Kidney (tissue), 13 donors: ENCODE measurements at regions not wholly inside any gene's neighbourhood (a gene's known extent, or its start where the extent isn't known, plus 50 kb on each side); places are given as distances from the start of the nearest gene placed in this dataset.

Source experiments
- DNase-seq, 5 donors: peaks; one replicate each; pipeline ENCODE4 v3.0.0-alpha.2; 2013 to 2020
- FAIRE-seq: peaks from 2 replicates; lab custom pipeline; 2012; peaks lifted over from hg19 to GRCh38; lab: Jason Lieb, UNC
- H3K27ac ChIP-seq, 2 donors: one replicate each; pipeline ENCODE4 v1.7.0; 2013; ENCODE audit warnings: low read depth in 2 of 2, low read length in 2 of 2, inconsistent platforms in 1 of 2
- H3K27me3 ChIP-seq: one replicate; pipeline ENCODE4 v1.7.1; 2013; ENCODE audit warnings: low read length, inconsistent platforms; ENCODE audit not compliant: control insufficient read depth, insufficient read depth
- H3K36me3 ChIP-seq, 3 donors: one replicate each; pipeline versions ENCODE4 v1.7.0 to v1.7.1; 2013; ENCODE audit warnings: low read length in 3 of 3, control low read depth in 1 of 3, inconsistent platforms in 1 of 3; ENCODE audit not compliant: insufficient read depth in 3 of 3, control insufficient read depth in 2 of 3
- H3K4me1 ChIP-seq, 3 donors: one replicate each; pipeline versions ENCODE4 v1.7.0 to v1.7.1; 2013; ENCODE audit warnings: low read length in 3 of 3, inconsistent platforms in 1 of 3, low read depth in 1 of 3; ENCODE audit not compliant: control insufficient read depth in 2 of 3, insufficient read depth in 2 of 3
- H3K4me3 ChIP-seq, 3 donors: one replicate each; pipeline versions ENCODE4 v1.7.0 to v1.8.1; 2013; ENCODE audit warnings: low read length in 3 of 3, control low read depth in 1 of 3, inconsistent platforms in 1 of 3
- H3K9ac ChIP-seq, 3 donors: one replicate each; pipeline versions ENCODE4 v1.7.0 to v1.7.1; 2013; ENCODE audit warnings: low read length in 3 of 3, control low read depth in 1 of 3, inconsistent platforms in 1 of 3
- H3K9me3 ChIP-seq, 3 donors: one replicate each; pipeline versions ENCODE4 v1.7.0 to v1.7.1; 2013; ENCODE audit warnings: low read length in 3 of 3, control low read depth in 1 of 3, inconsistent platforms in 1 of 3; ENCODE audit not compliant: control insufficient read depth in 2 of 3, insufficient read depth in 1 of 3
- intact Hi-C: fragments of 100-400 bp; cut with DNase I; formaldehyde crosslinking; loops from one replicate; pipeline ENCODE4 v1.11.1; 2022
- TF ChIP-seq, protein P1 (sequence below): IDR thresholded peaks from 3 replicates; pipeline ENCODE4 v1.5.1; 2012; ENCODE audit warnings: mild to moderate bottlenecking, moderate library complexity, borderline replicate concordance; ENCODE audit not compliant: insufficient read depth; ENCODE audit errors: extremely low read depth
- donor health status: control.
- donor health status: control.
- donor health status: control.
- donor health status: control.
- donor health status: control.
- donor health status: DM: yes; HTN: yes; CAD: no.
- donor health status: Normal renal cell carcinoma (clear cell type).

DNA sequence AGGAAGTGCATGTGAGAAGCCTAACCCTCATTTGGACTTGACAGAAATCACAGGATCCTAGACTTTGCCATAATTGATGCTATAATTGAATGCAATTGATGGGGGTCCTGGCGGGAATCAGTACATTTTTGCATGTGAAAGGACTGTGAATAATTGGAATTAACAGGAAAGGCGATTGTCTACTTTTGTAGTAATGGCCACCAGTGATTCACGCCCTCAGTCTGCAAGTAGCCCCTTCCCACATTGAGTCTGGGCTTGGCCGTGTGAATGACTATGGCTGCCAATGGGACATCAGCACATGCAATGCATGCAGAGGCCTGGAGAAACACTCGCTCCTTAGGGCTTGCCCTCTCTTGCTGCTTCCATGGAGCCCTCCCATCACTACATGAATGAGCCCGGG, 107.8 kb upstream of the OSMR start:
- Histone ChIP-seq H3K4me1 (no peaks in the 10 kb centered on the region), H3K36me3 (no peaks in the 10 kb centered on the region), H3K9me3 (peaks cover 0 to 5% (median 0%) of the 10 kb centered on the region in 3 donors), H3K27ac (no peak overlapping the region), H3K9ac (no peak overlapping the region), H3K4me3 (no peak overlapping the region), H3K27me3 (no peaks in the 10 kb centered on the region)
- no peak for FAIRE-seq
- no peak for DNase-seq
- TF ChIP-seq, protein P1, sequence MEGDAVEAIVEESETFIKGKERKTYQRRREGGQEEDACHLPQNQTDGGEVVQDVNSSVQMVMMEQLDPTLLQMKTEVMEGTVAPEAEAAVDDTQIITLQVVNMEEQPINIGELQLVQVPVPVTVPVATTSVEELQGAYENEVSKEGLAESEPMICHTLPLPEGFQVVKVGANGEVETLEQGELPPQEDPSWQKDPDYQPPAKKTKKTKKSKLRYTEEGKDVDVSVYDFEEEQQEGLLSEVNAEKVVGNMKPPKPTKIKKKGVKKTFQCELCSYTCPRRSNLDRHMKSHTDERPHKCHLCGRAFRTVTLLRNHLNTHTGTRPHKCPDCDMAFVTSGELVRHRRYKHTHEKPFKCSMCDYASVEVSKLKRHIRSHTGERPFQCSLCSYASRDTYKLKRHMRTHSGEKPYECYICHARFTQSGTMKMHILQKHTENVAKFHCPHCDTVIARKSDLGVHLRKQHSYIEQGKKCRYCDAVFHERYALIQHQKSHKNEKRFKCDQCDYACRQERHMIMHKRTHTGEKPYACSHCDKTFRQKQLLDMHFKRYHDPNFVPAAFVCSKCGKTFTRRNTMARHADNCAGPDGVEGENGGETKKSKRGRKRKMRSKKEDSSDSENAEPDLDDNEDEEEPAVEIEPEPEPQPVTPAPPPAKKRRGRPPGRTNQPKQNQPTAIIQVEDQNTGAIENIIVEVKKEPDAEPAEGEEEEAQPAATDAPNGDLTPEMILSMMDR: no peak
- intact Hi-C loops: no loop called here

DNA sequence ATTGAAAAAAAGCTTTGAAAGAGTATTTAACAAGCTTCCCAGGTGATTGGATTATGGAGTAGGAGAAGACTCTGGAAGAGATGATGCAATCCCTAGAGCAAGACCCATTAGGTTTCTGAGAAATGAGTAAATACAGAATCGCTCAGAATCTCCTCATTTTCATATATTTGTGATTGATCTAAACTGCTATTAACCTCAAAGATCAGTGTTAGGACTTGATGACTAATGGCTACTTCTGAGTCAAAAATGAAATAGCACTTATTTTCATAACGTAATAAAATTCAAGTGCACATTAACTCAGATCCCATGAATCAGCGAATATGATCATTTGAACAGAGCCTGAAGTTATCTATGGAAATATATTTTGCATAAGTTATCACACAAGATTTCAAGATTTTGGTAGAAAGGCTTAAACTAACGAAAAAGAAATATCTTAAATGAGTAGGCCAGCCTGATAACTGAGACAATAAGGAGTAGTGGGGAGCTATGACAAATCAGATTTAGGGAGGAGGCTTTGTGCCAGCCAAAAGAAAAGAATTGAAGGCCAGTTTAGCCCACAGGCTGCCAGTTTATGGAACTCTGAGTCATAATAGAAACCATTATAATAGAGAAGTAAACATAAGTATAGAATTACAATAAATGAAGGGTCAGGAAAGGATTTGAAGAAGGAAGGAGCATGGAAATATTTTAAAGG, 106.7 kb upstream of the OSMR start:
- Histone ChIP-seq H3K36me3 (no peaks in the 10 kb centered on the region), H3K9me3 (peaks cover 0 to 16% (median 0%) of the 10 kb centered on the region in 3 donors), H3K27me3 (no peaks in the 10 kb centered on the region), H3K27ac (no peak overlapping the region), H3K4me1 (no peaks in the 10 kb centered on the region), H3K4me3 (no peak overlapping the region), H3K9ac (no peak overlapping the region)
- no peak for FAIRE-seq
- TF ChIP-seq, protein P1: no peak
- intact Hi-C loops: no loop called here
- DNase-seq: no peak

DNA sequence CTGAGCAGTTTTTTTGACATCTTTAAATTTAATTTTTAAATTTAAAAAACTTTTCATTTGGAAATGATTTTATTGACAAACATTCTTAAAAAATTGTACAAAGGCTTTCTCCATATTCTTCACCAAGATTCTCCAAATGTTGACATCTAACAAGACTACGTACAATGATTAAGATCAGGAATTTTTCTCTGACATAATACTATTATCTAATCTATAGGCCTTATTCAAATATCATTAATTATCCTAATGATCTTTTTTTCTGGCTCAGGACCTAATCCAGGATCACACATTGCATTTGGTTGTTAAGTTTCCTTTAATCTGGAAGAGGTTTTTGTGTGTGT, 106.1 kb upstream of the OSMR start:
- intact Hi-C loops: no loop called here
- no peak overlapping the region for H3K9ac ChIP-seq
- DNase-seq: no peak
- TF ChIP-seq, protein P1: no peak
- no peaks in the 10 kb centered on the region for H3K4me1 ChIP-seq
- no peak overlapping the region for H3K27ac ChIP-seq
- H3K4me3 ChIP-seq: no peak overlapping the region
- peak; percentile 39 for FAIRE-seq
- peaks cover 0 to 16% (median 0%) of the 10 kb centered on the region in 3 donors for H3K9me3 ChIP-seq
- H3K36me3 ChIP-seq: no peaks in the 10 kb centered on the region
- no peaks in the 10 kb centered on the region for H3K27me3 ChIP-seq

DNA sequence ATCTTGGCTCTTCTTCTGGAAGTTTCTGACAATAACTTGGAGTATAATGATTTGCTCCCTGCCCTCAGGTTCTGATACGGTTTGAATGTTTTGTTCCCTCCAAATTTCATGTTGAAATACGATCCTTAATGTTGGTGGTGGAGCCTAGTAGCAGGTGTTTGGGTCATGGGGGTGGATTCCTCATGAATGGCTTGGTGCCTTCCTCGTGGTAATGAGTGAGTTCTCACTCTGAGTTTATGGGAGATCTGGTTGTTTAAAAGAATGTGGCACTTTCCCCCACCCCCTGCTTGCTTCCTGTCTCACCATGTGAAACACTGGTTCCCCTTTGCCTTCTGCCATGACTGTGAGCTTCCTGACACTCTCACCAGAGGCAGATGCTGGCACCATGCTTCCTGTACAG, 103.0 kb upstream of the OSMR start:
- TF ChIP-seq, protein P1: no peak
- intact Hi-C loops: no loop called here
- Histone ChIP-seq H3K9ac (no peak overlapping the region), H3K4me3 (no peak overlapping the region), H3K4me1 (no peaks in the 10 kb centered on the region), H3K27me3 (no peaks in the 10 kb centered on the region), H3K9me3 (peaks cover 0 to 16% (median 0%) of the 10 kb centered on the region in 3 donors), H3K36me3 (no peaks in the 10 kb centered on the region), H3K27ac (no peak overlapping the region)
- DNase-seq (no peak), FAIRE-seq (no peak)
